ENCODE measurements at regions not wholly inside any gene's neighbourhood (a gene's known extent, or its start where the extent isn't known, plus 50 kb on each side); places are given as distances from the start of the nearest gene placed in this dataset.

- TF ChIP-seq CTCF (IDR thresholded peaks at IDR 0.05) (no peak), SIN3A (IDR thresholded peaks at IDR 0.05; ENCODE audit: borderline replicate concordance, insufficient read depth, low read depth, low read length) (no peak), REST (IDR thresholded peaks at IDR 0.05; ENCODE audit: insufficient read depth in 1 of 2, low read depth in 2 of 2, low read length in 1 of 2) (no peak), POLR2AphosphoS5 (IDR thresholded peaks at IDR 0.05; ENCODE audit: low read depth, low read length) (no peak), TCF7L2 (IDR thresholded peaks at IDR 0.05; ENCODE audit: low read depth, low read length) (no peak)
Observed at GRCh38 chr5:18605186-18605585, 970.9 kb downstream of the TAF11L14 start.
